CD4-positive, alpha-beta T cell treated with Interleukin-1 beta for 1 hour (primary cell): ENCODE measurements at regions not wholly inside any gene's neighbourhood (a gene's known extent, or its start where the extent isn't known, plus 50 kb on each side); places are given as distances from the start of the nearest gene placed in this dataset.
A peak's percentile ranks its signal among the peaks of the same experiment; 100 is the strongest.

ENCODE experiments used
- DNase-seq, 2 donors: peaks; one replicate each; pipeline ENCODE4 v3.0.0-alpha.2; 2020 to 2022

DNA sequence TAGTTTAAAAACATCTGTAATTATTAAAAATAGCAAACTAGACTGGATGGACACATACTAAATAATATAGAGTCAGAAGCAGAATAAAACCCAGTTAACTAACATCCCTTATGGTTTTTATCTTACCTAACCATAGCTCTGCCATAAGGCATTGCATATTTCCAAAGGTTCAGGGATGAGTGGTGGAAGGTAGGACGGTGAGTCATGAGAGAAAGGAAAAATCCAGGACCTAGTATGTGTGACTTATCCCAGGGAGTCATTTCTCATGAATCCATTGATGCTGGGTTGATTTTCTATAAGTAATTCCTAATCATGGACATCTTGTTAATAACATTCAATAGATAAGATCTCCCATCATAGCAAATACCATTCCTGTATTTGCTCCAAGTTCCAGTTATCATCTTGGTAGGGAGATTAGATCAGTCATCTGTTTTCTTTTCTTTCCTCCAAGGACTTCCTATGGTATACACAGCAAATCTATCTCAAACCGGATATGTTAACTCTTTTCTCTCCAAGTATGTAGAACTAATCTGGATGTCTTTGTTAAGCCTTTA lies 490.7 kb upstream of the B3GALT2 start:
- no peak for DNase-seq

DNA sequence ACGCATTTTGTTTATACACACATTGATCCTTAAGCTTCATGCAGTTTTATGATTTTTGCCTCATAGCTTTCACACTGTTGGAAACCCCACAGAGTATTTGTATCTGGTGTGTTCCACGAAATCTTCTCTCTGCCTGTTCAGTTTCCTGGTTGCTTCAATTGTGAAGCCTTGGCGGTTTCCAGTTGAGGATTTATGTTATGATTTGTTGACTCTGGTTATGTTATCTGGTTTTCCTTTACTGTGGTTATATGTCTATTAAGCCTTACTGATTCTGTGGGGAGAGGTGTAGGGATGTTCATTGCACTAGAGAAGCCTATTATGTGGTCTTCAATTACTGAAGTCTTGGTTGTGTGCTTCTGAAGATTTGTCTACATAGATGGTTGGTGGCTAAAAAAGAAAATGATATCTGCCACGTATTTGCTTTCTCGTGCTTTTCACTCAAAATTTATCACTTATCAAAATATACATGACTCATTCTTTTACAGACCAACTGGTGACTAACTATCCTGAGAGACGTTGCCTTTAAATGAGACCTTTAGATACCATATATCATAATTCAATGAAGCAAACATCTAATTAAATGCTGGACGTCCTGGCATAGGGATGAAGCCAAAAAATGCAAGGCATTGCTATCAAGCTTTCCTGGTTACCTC lies 488.0 kb upstream of the B3GALT2 start:
- no peak for DNase-seq

DNA sequence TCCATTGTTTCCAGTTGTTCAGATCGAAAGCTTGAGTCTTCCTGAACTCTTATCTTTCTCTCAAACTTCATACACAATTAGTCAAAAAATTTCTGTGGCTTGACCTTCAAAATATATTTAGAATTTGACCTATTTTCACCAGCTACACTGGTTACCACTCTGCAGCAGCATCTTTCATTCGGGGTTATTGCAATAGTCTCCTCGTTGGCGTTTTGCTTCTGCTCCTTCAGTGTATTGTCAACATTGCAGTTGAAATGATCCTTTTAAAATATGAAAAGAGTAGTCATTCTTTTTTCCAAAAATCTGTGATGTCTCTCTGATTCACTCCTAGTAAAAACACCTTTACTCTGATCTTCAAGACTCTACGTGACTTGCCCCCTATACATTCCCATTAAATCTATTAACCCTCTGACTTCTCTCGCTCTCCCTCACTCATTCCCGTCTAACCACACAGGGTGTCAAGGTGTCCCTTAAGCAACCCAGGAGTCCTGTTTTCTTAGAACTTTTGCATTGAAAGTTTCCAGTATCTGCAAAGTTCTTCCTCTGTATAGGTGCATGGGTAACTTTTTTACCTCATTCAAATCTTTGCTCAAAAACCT lies 480.2 kb upstream of the B3GALT2 start:
- no peak for DNase-seq

DNA sequence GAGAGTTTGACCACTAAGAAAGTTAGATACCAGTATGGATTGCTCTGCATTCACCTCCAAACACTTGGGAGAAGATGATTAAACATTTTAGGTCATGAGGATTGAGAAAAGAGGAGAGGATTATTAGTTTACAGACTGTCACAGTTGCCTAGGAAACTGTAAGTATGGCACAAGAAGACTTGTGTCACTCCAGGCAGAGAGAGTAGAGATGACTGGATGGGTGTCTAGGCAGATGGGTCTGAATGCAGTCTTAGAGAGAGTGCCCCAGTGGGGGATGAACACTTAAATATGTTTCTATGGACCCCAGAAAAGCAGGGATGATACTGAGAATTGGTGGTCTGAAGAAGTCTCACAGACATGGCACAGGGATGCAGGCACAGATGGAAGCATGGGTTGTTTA lies 477.6 kb upstream of the B3GALT2 start:
- no peak for DNase-seq

DNA sequence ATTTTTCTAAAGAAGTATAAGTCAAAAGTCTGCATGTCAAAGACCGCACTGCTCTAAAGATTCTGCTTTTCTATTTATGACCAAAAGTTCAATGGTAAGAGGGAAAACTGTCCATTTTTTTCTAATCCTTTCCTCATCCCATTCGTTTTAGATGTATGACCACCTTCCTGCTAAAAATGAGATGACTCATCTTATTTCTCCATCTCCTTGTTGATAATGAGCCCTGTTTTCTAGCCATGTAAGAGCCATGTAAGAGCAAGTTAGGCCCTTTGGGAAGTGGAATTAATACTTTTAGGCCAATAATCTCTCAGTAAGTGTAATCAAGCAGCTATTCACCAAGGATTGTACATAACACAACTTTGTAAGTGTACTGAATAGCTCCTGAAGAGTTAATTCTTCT lies 475.6 kb upstream of the B3GALT2 start:
- no peak for DNase-seq

DNA sequence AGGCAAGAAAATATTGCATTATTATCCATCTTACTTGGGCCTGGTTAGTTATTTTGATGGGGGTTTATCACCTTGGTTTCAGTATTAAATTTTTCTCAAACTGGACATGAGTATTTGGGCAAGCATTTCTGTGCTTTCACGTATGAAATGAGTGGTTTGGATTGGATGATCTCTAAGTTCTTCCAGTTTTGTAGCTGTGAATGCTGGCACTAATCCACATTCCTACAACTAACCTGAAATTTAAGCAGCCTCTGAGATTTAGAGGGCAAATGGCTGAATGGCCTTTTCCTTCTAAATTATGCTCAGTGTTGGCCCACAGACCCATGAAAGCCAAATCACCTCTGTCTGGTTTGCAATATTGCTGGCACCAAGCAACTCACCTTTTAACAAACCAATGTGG lies 475.0 kb upstream of the B3GALT2 start:
- no peak for DNase-seq

DNA sequence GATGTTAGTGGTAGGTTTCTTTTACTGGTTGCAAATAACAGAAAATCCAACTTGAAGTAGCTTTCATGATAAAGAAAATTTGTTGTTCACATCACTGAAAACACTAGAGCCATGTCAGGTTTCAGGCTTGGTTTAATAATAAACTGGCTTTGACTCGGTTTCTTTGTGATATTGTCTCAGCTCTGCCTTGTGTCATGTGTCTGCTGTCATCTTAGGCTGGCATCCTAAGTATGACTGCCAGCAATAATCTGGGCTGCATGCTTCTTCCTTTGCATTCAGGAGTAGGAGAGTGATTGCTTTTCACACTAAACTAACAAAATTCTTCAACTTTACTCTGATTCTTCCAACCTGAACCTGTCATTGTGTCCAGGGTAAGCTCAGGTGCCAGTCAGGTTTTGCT lies 474.0 kb upstream of the B3GALT2 start:
- no peak for DNase-seq

DNA sequence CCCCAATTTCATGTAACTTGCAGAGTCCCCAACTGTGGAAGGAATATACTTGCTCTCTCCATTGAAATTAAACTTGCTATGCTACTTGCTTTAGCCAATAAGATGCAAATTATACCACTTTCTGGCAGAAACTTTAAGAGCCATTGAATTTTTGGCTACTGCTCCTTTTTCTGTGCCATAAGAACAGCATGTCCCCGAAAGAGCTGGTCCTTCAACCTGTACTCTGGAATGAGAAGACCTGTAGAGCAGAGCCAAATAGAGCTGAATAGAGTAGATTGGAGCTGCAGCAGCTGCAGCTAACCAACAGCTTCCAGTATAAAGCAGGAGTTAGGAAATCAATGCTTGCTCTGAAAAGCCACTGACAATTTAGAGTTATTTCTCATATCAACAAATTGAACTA lies 472.3 kb upstream of the B3GALT2 start:
- DNase-seq: no peak

DNA sequence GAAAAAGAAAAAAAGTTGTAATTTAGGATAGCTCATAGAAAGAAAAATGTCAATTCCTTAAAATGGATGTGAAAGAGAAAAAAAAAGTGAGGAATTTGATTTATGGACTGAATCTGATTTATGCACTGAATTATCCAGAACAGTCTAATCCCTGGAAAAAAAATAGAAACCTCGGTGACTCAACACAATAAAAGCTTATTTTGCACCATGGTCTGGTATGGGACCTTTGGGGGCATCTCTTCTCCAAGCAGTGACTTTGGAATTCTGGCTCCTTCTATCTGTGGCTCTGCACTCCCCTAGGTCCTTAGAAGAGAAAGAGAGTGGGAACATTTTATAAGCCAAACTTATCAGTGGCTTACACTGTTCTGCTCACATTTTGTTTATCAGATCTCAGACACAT lies 471.7 kb upstream of the B3GALT2 start:
- DNase-seq: no peak

DNA sequence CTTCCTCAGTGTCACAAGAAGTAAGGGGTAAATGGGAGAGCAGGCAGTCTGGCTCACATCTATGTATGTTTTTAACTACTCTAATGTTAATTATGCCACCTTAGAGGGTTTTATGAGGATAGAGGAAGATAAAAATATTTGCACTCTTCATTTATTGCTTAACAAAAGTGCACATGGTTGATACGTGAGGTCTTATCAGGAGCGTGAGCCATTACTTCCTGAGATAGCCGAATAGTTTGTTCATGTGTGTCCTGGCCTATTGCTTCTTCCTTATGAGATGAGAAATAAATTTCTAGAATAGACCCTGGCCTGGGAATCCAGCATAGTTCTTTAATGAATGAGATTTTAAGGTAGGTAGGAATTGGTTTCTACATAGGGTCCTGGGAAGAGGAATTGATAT lies 471.1 kb upstream of the B3GALT2 start:
- DNase-seq: no peak

DNA sequence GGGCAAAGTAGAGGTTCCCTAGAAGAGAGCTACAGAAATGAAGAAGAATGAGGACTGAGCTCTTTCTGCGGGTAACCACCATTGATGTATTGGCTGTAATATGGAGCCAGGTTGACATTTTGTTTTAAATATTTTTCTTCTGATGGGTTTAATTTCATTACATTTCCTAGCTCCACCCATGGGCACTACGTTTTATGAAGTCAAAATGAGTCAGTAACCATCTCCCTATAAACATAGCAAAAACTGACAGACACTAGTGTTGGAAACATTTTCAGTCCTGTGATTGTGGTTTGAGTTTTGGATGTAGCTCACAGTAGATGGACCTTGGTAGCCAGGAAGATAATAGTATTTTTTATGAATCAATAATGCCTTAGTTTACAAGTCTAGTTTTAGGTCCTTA lies 470.4 kb upstream of the B3GALT2 start:
- DNase-seq: no peak

DNA sequence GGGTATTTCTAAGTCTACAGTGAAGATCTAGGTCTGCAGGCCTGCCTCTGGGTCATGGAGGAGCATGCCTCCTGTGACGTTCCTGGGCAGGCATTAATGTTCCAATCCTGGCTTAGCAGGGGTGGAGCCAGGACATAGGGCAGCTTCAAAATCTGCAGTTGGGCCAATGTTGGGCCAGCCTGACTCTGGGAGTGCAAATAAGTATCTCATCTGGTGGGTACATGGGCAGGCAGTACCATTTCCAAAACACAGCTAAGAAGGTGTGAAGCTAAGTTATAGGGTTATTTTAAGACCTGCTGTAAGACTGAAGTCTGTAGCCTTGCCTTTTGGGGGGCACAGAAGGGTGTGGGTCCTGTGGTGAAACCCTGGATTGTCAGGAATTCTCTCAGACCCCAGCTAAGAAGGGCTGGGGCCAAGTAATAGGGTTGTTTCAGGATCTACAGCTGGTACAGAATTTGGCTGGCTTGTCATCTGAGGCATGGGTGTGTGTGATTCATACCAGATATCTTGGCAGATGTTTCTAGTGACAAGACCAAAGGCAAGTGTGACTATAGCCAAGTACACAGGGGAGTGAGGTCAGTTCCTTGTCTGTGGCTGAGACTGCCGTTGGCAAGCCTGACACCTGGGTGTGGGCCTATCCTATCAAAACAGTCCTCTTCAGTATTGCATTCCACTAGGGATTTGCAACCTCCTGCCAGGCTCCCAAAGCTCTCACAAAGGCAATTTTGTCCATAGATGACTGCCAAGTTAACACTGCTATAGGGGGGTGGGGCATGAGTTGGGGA lies 468.7 kb upstream of the B3GALT2 start:
- no peak for DNase-seq

DNA sequence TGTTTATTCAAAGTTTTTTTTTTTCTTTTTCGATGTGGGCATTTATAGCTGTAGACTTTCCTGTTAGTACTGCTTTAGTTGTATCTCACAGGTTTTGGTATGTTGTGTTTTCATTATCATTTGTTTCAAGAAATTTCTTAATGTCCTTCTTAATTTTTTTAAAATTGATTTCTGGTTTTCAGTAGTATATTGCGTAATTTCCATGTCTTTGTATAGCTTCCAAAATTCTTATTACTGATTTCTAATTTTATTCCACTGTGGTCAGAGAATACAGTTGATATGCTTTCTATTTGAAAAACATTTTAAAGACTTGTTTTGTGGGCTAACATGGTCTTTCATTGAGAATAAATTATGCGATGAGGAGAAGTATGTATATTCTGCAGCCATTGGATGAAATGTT lies 463.2 kb upstream of the B3GALT2 start:
- no peak for DNase-seq

DNA sequence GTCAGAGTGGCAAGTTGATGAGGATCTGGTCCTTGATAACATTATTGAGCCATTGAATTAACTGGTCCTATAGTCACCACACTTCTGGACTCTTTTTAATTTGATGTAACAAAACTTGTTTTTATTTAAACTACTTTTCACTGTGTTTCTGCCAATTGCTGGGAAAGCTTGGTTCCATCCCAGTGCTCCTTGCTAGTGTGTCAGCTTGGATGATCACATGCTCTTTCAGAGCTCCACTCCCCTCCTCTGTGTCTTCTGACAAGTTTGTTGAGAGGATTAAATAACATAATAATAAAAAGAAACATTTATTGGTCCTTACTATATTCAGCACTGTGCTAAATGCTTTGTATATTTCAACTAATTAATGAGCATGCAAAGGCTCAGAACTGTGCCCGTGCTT lies 448.5 kb upstream of the B3GALT2 start:
- no peak for DNase-seq

DNA sequence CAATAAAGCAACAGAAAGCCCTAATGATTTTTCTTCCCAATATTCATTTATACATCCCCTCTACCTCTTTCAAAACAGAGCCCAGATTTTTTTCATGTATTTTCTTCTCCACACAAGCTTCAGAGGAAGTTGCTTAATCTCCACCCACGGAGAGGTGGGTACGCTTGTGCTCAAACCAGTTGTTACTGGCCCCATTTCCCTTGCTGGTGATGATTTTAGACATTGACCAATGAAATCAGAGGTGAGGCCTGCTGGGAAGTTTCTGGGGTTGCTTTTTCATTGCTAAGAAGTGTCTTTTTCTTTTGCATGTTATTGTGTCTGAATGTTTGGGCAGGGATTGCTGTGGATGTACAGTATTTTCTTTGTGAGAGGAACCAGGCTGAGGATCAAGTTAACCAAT lies 448.1 kb upstream of the B3GALT2 start:
- peak in 1 of 2 donors; percentile 37 for DNase-seq

DNA sequence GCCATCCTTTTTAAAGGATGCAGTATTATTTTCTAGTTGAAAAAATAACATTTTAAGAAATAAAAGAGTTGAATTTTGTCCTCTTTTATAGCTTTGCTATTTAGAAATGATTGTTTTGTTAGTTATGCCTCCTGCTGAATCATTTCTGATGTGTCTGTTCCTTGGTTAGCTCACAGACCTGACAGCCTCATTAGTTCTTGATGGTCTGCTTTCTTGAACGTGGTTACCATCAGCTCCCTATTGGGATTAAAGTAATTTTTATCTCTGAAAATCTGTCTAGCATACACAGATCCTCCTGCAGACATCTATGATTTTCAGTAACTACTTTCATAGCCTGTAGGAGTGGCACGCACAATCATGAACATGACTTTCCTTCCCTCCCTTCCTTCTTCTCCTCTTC lies 447.6 kb upstream of the B3GALT2 start:
- no peak for DNase-seq

DNA sequence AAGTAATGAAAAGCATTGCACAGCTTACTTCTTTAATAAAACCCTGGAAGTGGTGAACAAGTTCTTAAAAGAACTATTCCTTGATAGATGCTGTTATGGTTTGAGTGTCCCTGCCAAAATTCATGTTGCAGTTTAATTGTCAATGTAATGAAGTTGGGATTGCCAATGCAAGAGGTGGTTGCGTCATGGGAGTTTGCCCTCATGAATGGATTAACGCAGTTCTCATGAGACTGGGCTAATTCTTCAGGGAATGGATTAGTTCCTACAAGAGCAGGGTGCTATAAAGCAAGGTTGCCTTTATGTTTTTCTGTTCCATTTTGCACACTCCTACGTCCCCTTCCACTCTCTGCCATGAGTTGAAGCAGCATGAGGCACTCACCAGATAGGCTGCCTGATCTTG lies 446.7 kb upstream of the B3GALT2 start:
- DNase-seq: no peak

DNA sequence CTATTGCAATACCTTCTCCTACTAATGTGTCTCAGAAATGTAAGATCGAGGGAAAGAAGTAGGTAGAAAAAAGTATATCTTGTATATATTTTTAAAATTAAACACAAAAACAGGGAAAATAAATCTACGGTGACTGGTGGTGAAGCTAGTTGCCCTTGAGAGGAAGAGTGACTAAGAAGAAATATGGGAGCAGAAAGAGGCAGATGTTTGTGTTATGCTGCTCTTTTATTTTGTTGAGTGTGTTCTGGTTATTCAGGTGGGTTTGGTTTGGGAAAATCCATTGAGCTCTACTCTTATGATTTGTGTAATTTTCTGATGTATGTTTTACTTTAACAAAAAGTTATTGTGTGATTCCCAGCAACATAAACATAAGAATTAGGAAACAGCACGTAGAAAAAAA lies 444.9 kb upstream of the B3GALT2 start:
- no peak for DNase-seq

DNA sequence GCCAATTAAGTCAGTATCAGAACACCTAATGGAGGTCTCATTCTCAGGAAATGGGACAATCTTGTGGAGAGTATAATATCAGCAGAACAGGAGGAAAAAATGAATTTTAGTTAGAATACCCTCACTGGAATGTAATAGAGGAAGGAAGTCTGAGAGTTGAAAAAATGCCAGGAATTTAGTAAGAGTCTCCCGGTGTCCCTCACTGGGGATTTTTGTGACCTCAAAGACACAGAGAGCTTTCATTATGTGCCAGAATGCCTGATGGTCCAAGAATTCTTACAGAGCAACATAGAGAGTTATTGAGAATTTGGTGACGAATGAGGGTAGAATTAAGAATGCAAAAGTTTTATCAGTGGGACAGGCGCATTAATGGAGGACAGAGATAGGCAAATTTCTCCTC lies 443.5 kb upstream of the B3GALT2 start:
- no peak for DNase-seq

DNA sequence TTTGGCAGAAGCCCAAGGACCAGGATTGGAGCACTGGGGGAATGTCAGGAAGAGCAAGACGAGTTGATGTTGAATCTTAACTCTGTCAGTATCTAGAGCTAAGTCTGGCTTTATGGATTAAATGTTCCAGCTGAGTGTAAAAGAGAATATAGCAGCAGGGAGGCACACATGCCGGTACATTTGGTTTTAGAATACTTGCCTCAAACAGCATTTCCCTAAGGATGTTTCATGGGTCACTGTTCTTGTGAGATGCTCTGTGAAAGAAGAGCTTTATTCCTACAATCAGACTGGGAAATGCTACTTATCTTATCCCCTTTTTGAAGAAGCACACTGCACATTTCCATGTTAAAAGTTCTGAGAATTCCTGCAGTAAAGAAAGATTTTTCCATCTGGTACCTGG lies 440.3 kb upstream of the B3GALT2 start:
- no peak for DNase-seq

DNA sequence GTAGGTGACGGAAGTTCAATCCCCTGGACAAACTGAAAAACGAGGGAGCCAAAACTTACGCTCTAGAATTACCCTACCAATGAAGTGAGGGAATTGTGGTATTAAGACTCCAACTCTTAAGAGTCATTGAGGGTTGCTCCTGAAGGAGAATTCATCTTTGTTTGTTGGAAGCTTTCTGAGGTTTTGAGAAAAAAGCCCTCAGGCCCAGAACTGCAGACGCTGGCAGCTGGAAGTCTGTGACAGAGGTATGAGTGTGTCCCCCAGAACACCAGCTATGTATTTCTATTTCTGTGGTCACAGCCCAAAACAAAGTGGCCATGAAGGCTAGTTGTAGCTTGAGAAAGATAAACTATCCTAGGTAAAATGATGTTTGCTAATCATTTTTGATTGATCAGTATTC lies 438.8 kb upstream of the B3GALT2 start:
- DNase-seq: no peak

DNA sequence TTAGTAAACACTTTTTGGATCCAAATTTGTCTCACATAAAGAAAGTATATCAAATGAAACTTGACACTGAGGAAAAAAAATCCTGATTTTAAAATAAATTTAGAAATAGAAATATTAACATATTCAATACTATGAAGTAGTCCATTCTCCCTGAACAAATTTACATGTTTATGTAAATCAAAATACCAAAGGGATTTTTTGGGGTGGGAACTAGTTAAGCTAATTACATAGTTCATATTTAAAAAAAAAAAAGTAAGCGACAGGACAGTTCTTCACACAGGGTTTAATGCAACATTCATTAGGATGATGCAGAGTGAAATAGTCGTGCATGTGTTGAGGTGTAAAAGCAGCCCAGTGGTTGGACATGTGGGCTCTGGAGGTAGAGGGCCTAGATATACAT lies 433.5 kb upstream of the B3GALT2 start:
- no peak for DNase-seq

DNA sequence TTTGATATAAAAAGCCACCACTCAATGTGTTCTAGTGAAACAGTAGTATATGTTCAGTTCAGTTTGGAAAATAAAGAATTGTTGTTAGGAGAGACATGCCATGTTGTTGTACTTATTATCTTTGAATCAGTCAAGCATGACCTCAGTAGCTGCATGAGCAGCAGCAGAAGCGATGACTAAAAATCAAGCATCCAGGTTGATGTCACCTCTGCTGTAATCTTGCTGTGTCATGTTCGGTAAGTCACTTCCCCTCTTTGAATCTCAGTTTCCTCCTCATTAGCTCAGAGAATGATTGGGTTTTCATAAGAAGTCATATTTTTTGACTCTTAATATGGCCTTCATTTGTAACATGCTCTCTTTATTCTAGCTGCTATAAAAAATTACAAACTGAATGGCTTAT lies 428.4 kb upstream of the B3GALT2 start:
- no peak for DNase-seq

DNA sequence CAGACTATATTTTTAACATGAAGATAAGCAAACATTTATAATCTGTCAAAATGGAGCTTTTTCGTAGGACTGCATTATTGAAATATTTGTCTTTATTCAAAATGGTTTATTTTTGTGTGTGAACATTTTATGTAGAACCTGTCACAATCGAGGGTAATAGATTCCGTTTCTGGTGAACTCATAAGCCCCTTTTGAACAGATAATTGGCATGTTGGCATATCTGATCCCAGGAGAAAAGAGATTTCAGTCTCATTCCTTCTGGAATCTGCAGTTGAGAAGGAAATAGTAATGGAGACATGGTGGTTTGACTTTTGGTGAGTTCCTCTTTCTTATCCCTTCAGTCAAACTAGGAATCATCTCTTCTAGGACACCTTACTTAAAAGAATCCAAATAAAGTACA lies 427.9 kb upstream of the B3GALT2 start:
- no peak for DNase-seq
